ACHN (cell line): ENCODE measurements at regions not wholly inside any gene's neighbourhood (a gene's known extent, or its start where the extent isn't known, plus 50 kb on each side); places are given as distances from the start of the nearest gene placed in this dataset.
"Not testable (repeated sequence)": the region's sequence is repeated elsewhere in the genome, so short reads cannot be mapped to it uniquely, and the experiment has no call there.

Experiments
- DNase-seq: peaks from one replicate; pipeline ENCODE4 v3.0.0-alpha.2; 2015
- in situ Hi-C: cut with HindIII; loops from 2 replicates; pipeline ENCODE4 v1.10.0; 2017; ENCODE audit warnings: low sequenced_read_pairs, low pct_ligation_motif_present, low pct_unique_long_range_greater_than_20kb

GRCh38 chr1:149267287-149267686 lies 163.9 kb upstream of the NBPF9 start:
- in situ Hi-C loops, DNase-seq: not testable (repeated sequence)

- in situ Hi-C loops, result not testable (repeated sequence)
Observed at GRCh38 chr1:149269001-149269702, 165.8 kb upstream of the NBPF9 start.

GRCh38 chr1:149269833-149270232 lies 166.5 kb upstream of the NBPF9 start:
- in situ Hi-C loops, result not testable (repeated sequence)

More at GRCh38 chr1:149269001-149269702, 165.8 kb upstream of the NBPF9 start:
- not testable (repeated sequence) for DNase-seq

GRCh38 chr1:149274493-149274892 lies 171.1 kb upstream of the NBPF9 start:
- DNase-seq, in situ Hi-C loops: not testable (repeated sequence)

More at GRCh38 chr1:149269833-149270232, 166.5 kb upstream of the NBPF9 start:
- not testable (repeated sequence) for DNase-seq

- in situ Hi-C loops, DNase-seq: not testable (repeated sequence)
Observed at GRCh38 chr1:149275802-149276201, 172.5 kb upstream of the NBPF9 start.

- in situ Hi-C loops, DNase-seq: not testable (repeated sequence)
Observed at GRCh38 chr1:149276496-149276895, 173.1 kb upstream of the NBPF9 start.

- DNase-seq, in situ Hi-C loops: not testable (repeated sequence)
Observed at GRCh38 chr1:149278156-149278555, 174.8 kb upstream of the NBPF9 start.

- DNase-seq, in situ Hi-C loops: not testable (repeated sequence)
Observed at GRCh38 chr1:149279015-149279414, 175.7 kb upstream of the NBPF9 start.

GRCh38 chr1:149279512-149279911 lies 176.2 kb upstream of the NBPF9 start:
- DNase-seq, in situ Hi-C loops: not testable (repeated sequence)

GRCh38 chr1:149284773-149285172 lies 181.4 kb upstream of the NBPF9 start:
- in situ Hi-C loops, DNase-seq: not testable (repeated sequence)

GRCh38 chr1:149285205-149285604 lies 181.9 kb upstream of the NBPF9 start:
- DNase-seq, in situ Hi-C loops: not testable (repeated sequence)

- in situ Hi-C loops, DNase-seq: not testable (repeated sequence)
Observed at GRCh38 chr1:149285638-149286037, 182.3 kb upstream of the NBPF9 start.

GRCh38 chr1:149288580-149288979 lies 185.2 kb upstream of the NBPF9 start:
- in situ Hi-C loops, DNase-seq: not testable (repeated sequence)

GRCh38 chr1:149300478-149301218 lies 174.2 kb upstream of the NBPF19 start:
- in situ Hi-C loops, DNase-seq: not testable (repeated sequence)

GRCh38 chr1:149301282-149301681 lies 173.6 kb upstream of the NBPF19 start:
- in situ Hi-C loops, DNase-seq: not testable (repeated sequence)

GRCh38 chr1:149304796-149305195 lies 170.0 kb upstream of the NBPF19 start:
- in situ Hi-C loops, DNase-seq: not testable (repeated sequence)

- in situ Hi-C loops, result not testable (repeated sequence)
Observed at GRCh38 chr1:149307640-149308039, 167.2 kb upstream of the NBPF19 start.

GRCh38 chr1:149314921-149315320 lies 159.9 kb upstream of the NBPF19 start:
- in situ Hi-C loops, result not testable (repeated sequence)

More at GRCh38 chr1:149307640-149308039, 167.2 kb upstream of the NBPF19 start:
- DNase-seq, result not testable (repeated sequence)

GRCh38 chr1:149320971-149321731 lies 153.7 kb upstream of the NBPF19 start:
- DNase-seq, in situ Hi-C loops: not testable (repeated sequence)

More at GRCh38 chr1:149314921-149315320, 159.9 kb upstream of the NBPF19 start:
- DNase-seq, result not testable (repeated sequence)
